ENCODE measurements at regions not wholly inside any gene's neighbourhood (a gene's known extent, or its start where the extent isn't known, plus 50 kb on each side); places are given as distances from the start of the nearest gene placed in this dataset.
A peak's percentile ranks its signal among the peaks of the same experiment; 100 is the strongest.
"Not testable (repeated sequence)": the region's sequence is repeated elsewhere in the genome, so short reads cannot be mapped to it uniquely, and the experiment has no call there.

- WGBS, 2 donors = 64 to 85% methylated on average over 9 to 21 of the region's 38 CpGs
- H3K4me1 ChIP-seq; FAIRE-seq; H3K27me3 ChIP-seq; H3K4me3 ChIP-seq; H3K9me3 ChIP-seq; H3K27ac ChIP-seq; intact Hi-C loops (cut with DNase I); H3K36me3 ChIP-seq; ATAC-seq: not testable (repeated sequence)
- peak in 1 of 6 donors; percentile 36 for DNase-seq
Observed at GRCh38 chr9:39533763-39534548, 178.5 kb downstream of the SPATA31A1 start.

- DNase-seq; H3K27ac ChIP-seq; H3K27me3 ChIP-seq; H3K9me3 ChIP-seq; H3K36me3 ChIP-seq; H3K4me1 ChIP-seq; ATAC-seq; H3K4me3 ChIP-seq; FAIRE-seq; intact Hi-C loops (cut with DNase I): not testable (repeated sequence)
- 93 to 96% methylated on average over 8 to 10 of the region's 11 CpGs for WGBS, 2 donors
Observed at GRCh38 chr9:39534897-39535296, 179.4 kb downstream of the SPATA31A1 start.

DNA sequence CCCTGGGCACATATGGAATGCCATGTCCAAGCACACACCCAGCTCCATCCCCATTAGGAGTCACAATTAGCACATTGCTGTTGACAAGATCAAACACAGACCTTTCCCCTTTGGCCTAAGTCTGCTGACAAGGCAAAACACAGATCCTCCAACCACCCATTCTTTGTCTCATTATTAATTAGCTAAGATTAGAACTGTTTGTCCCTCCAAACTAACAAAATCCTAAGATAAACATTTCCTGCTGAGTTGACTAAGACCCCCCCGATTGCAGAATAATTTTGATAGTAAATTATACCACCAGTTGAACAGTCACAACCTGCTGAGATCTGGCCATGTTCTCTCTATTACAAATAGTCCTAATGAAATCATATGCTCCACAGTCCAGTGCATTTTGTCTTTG is 186.7 kb downstream of the SPATA31A1 start:
- DNase-seq; H3K27ac ChIP-seq; ATAC-seq; H3K4me1 ChIP-seq; H3K36me3 ChIP-seq; FAIRE-seq; H3K4me3 ChIP-seq; intact Hi-C loops (cut with DNase I); H3K27me3 ChIP-seq; H3K9me3 ChIP-seq: not testable (repeated sequence)
- 57 to 76% methylated on average over 1 of the region's 1 CpG for WGBS, 2 donors

- H3K27ac ChIP-seq; H3K27me3 ChIP-seq; H3K4me1 ChIP-seq; intact Hi-C loops (cut with DNase I); ATAC-seq; H3K36me3 ChIP-seq; FAIRE-seq; H3K4me3 ChIP-seq; H3K9me3 ChIP-seq; DNase-seq: not testable (repeated sequence)
Observed at GRCh38 chr9:39545079-39545478, 189.6 kb downstream of the SPATA31A1 start.

- H3K9me3 ChIP-seq; intact Hi-C loops (cut with DNase I); H3K27ac ChIP-seq; FAIRE-seq; H3K4me3 ChIP-seq; H3K4me1 ChIP-seq; H3K27me3 ChIP-seq; ATAC-seq; DNase-seq; H3K36me3 ChIP-seq: not testable (repeated sequence)
- WGBS, 2 donors = 65 to 76% methylated on average over 1 of the region's 2 CpGs
Observed at GRCh38 chr9:39550573-39550972, 195.1 kb downstream of the SPATA31A1 start.

GRCh38 chr9:39551544-39551943 is 196.1 kb downstream of the SPATA31A1 start:
- H3K4me1 ChIP-seq; H3K9me3 ChIP-seq; intact Hi-C loops (cut with DNase I); H3K36me3 ChIP-seq; H3K27me3 ChIP-seq; DNase-seq; H3K4me3 ChIP-seq; ATAC-seq; H3K27ac ChIP-seq; FAIRE-seq: not testable (repeated sequence)
- 89 to 92% methylated on average over 1 of the region's 1 CpG for WGBS, 2 donors

DNA sequence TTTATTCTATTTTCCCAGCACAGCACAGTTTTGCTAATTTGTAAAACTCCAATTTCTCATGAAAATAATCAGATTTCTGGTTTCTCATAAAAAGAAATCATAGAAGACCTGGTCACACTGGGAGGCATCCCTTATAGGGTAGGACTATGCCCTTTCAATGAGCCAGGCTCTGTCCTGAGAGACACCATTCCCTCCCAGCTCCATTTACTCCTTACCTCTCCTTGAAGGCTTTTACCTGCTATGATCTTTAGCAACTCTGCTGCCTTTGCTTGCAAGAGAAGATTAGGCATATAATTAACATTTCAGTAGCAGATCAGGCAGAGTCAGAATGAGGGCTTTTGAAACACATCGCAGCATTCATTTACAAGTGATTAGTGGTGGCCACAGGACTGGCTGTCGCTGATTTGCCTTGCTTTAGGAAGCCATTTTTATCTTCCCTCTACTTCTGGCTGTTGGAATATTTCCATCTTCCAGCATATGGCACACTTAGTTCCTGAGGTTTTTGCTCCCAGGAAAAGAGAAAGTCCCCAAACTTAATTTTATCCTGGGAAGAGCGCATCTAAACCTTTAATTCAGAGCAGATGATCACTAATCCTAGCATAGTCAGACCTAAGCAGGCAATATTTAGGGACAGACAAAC is 196.9 kb downstream of the SPATA31A1 start:
- H3K4me1 ChIP-seq; FAIRE-seq; H3K4me3 ChIP-seq; H3K27me3 ChIP-seq; intact Hi-C loops (cut with DNase I); H3K27ac ChIP-seq; ATAC-seq; DNase-seq; H3K9me3 ChIP-seq; H3K36me3 ChIP-seq: not testable (repeated sequence)
- 48 to 54% methylated on average over 3 of the region's 3 CpGs for WGBS, 2 donors

- H3K27me3 ChIP-seq; ATAC-seq; H3K4me1 ChIP-seq; DNase-seq; FAIRE-seq; H3K9me3 ChIP-seq; H3K4me3 ChIP-seq; H3K27ac ChIP-seq; H3K36me3 ChIP-seq; intact Hi-C loops (cut with DNase I): not testable (repeated sequence)
- 31 to 52% methylated on average over 1 of the region's 1 CpG for WGBS, 2 donors
Observed at GRCh38 chr9:39554352-39554751, 198.9 kb downstream of the SPATA31A1 start.

GRCh38 chr9:39559384-39559783 is 203.9 kb downstream of the SPATA31A1 start:
- intact Hi-C loops (cut with DNase I); H3K36me3 ChIP-seq; H3K9me3 ChIP-seq; H3K4me3 ChIP-seq; FAIRE-seq; H3K27me3 ChIP-seq; H3K27ac ChIP-seq; H3K4me1 ChIP-seq: not testable (repeated sequence)
- 57 to 68% methylated on average over 8 of the region's 8 CpGs for WGBS, 2 donors
- DNase-seq (peak; percentile 14 to 78 (median 29)), ATAC-seq (peak in 3 of 4 donors; percentile 64 to 81 (median 76))
- TF ChIP-seq, protein P1, sequence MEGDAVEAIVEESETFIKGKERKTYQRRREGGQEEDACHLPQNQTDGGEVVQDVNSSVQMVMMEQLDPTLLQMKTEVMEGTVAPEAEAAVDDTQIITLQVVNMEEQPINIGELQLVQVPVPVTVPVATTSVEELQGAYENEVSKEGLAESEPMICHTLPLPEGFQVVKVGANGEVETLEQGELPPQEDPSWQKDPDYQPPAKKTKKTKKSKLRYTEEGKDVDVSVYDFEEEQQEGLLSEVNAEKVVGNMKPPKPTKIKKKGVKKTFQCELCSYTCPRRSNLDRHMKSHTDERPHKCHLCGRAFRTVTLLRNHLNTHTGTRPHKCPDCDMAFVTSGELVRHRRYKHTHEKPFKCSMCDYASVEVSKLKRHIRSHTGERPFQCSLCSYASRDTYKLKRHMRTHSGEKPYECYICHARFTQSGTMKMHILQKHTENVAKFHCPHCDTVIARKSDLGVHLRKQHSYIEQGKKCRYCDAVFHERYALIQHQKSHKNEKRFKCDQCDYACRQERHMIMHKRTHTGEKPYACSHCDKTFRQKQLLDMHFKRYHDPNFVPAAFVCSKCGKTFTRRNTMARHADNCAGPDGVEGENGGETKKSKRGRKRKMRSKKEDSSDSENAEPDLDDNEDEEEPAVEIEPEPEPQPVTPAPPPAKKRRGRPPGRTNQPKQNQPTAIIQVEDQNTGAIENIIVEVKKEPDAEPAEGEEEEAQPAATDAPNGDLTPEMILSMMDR (IDR thresholded peaks at IDR 0.05) = peak in 1 of 4 donors; percentile 44

- H3K4me1 ChIP-seq; DNase-seq; ATAC-seq; H3K27me3 ChIP-seq; H3K27ac ChIP-seq; H3K9me3 ChIP-seq; H3K36me3 ChIP-seq; FAIRE-seq; intact Hi-C loops (cut with DNase I); H3K4me3 ChIP-seq: not testable (repeated sequence)
- WGBS, 2 donors = 45 to 51% methylated on average over 6 of the region's 6 CpGs
Observed at GRCh38 chr9:39566782-39567181, 211.3 kb downstream of the SPATA31A1 start.

DNA sequence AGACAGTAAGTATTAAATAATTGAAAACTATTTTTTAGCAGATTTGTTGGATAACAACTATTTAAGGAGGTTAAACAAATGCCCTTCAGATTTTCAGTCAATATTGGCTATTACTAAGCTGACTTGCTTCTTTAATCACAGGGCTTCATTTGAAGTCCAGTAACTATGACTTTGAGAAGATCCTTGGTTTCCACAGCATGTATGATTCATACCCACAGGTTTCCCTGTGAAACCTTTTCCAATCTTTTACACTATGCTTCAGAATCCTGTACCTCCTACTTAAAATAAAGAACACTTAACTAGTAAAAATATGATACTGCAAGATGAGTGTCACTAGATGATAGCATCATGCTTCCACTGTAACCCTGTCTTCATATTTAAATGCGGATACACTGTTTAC is 211.9 kb downstream of the SPATA31A1 start:
- DNase-seq; H3K4me1 ChIP-seq; H3K4me3 ChIP-seq; ATAC-seq; FAIRE-seq; H3K27ac ChIP-seq; H3K27me3 ChIP-seq; H3K9me3 ChIP-seq; H3K36me3 ChIP-seq; intact Hi-C loops (cut with DNase I): not testable (repeated sequence)
- WGBS, 2 donors = 91 to 92% methylated on average over 1 of the region's 1 CpG
